ENCODE measurements at regions not wholly inside any gene's neighbourhood (a gene's known extent, or its start where the extent isn't known, plus 50 kb on each side); places are given as distances from the start of the nearest gene placed in this dataset.

GRCh38 chr18:68607852-68608251 is 107.1 kb downstream of the TMX3 start:
- no peaks in the 10 kb centered on the region for H3K9me3 ChIP-seq (ENCODE audit: insufficient read depth, low read depth, low read length)
- H4K20me1 ChIP-seq (ENCODE audit: insufficient read depth, low read length, poor library complexity, severe bottlenecking) = no peaks in the 10 kb centered on the region
- no peak overlapping the region for H3K9ac ChIP-seq (ENCODE audit: low read depth, low read length, poor library complexity, severe bottlenecking)
- no peaks in the 10 kb centered on the region for H3K4me1 ChIP-seq (ENCODE audit: insufficient read depth, low read length, poor library complexity, severe bottlenecking)
- no peaks in the 10 kb centered on the region for H3K9me2 ChIP-seq (replicated peaks; ENCODE audit: low read depth, low read length)
- no peaks in the 10 kb centered on the region for H3K36me3 ChIP-seq (ENCODE audit: insufficient read depth, low read length)
- no peak overlapping the region for H2AFZ ChIP-seq (ENCODE audit: low read length)
- H3K27me3 ChIP-seq (ENCODE audit: insufficient read depth, low read length, poor library complexity, severe bottlenecking) = no peaks in the 10 kb centered on the region
- H3F3A ChIP-seq (ENCODE audit: low read depth) = no peaks in the 10 kb centered on the region
- no peaks in the 10 kb centered on the region for H3K79me2 ChIP-seq (ENCODE audit: insufficient read depth, low read length)
- TF ChIP-seq CTCF (conservative IDR thresholded peaks at IDR 0.05; ENCODE audit: low read length) (no peak), EZH2phosphoT487 (IDR thresholded peaks at IDR 0.05; ENCODE audit: borderline replicate concordance) (no peak)
- H3K4me2 ChIP-seq (ENCODE audit: low read depth, low read length, poor library complexity, severe bottlenecking) = no peak overlapping the region
- H3K4me3 ChIP-seq (ENCODE audit: low read length, poor library complexity, severe bottlenecking) = no peak overlapping the region

GRCh38 chr18:68604256-68604655 is 110.7 kb downstream of the TMX3 start:
- Histone ChIP-seq H4K20me1 (ENCODE audit: insufficient read depth, low read length, poor library complexity, severe bottlenecking) (no peaks in the 10 kb centered on the region), H3K4me2 (ENCODE audit: low read depth, low read length, poor library complexity, severe bottlenecking) (no peak overlapping the region), H3K27me3 (ENCODE audit: insufficient read depth, low read length, poor library complexity, severe bottlenecking) (no peaks in the 10 kb centered on the region), H3K9me3 (ENCODE audit: insufficient read depth, low read depth, low read length) (no peaks in the 10 kb centered on the region), H3K4me3 (ENCODE audit: low read length, poor library complexity, severe bottlenecking) (no peak overlapping the region), H3F3A (ENCODE audit: low read depth) (no peaks in the 10 kb centered on the region), H3K36me3 (ENCODE audit: insufficient read depth, low read length) (no peaks in the 10 kb centered on the region), H2AFZ (ENCODE audit: low read length) (no peak overlapping the region), H3K9me2 (replicated peaks; ENCODE audit: low read depth, low read length) (no peaks in the 10 kb centered on the region), H3K4me1 (ENCODE audit: insufficient read depth, low read length, poor library complexity, severe bottlenecking) (no peaks in the 10 kb centered on the region), H3K79me2 (ENCODE audit: insufficient read depth, low read length) (no peaks in the 10 kb centered on the region), H3K9ac (ENCODE audit: low read depth, low read length, poor library complexity, severe bottlenecking) (no peak overlapping the region)
- TF ChIP-seq CTCF (conservative IDR thresholded peaks at IDR 0.05; ENCODE audit: low read length) (no peak), EZH2phosphoT487 (IDR thresholded peaks at IDR 0.05; ENCODE audit: borderline replicate concordance) (no peak)

GRCh38 chr18:68596016-68596415 is 118.9 kb downstream of the TMX3 start:
- no peak overlapping the region for H3K9ac ChIP-seq (ENCODE audit: low read depth, low read length, poor library complexity, severe bottlenecking)
- H2AFZ ChIP-seq (ENCODE audit: low read length) = no peak overlapping the region
- H3K9me2 ChIP-seq (replicated peaks; ENCODE audit: low read depth, low read length) = 0 out of 2 replicates have a peak, but pooled peaks cover 4% of the 10 kb centered on the region
- no peaks in the 10 kb centered on the region for H3K36me3 ChIP-seq (ENCODE audit: insufficient read depth, low read length)
- TF ChIP-seq EZH2phosphoT487 (IDR thresholded peaks at IDR 0.05; ENCODE audit: borderline replicate concordance) (no peak), CTCF (conservative IDR thresholded peaks at IDR 0.05; ENCODE audit: low read length) (no peak)
- H3K79me2 ChIP-seq (ENCODE audit: insufficient read depth, low read length) = no peaks in the 10 kb centered on the region
- H4K20me1 ChIP-seq (ENCODE audit: insufficient read depth, low read length, poor library complexity, severe bottlenecking) = no peaks in the 10 kb centered on the region
- no peaks in the 10 kb centered on the region for H3F3A ChIP-seq (ENCODE audit: low read depth)
- no peak overlapping the region for H3K4me2 ChIP-seq (ENCODE audit: low read depth, low read length, poor library complexity, severe bottlenecking)
- H3K4me1 ChIP-seq (ENCODE audit: insufficient read depth, low read length, poor library complexity, severe bottlenecking) = no peaks in the 10 kb centered on the region
- no peak overlapping the region for H3K4me3 ChIP-seq (ENCODE audit: low read length, poor library complexity, severe bottlenecking)
- H3K27me3 ChIP-seq (ENCODE audit: insufficient read depth, low read length, poor library complexity, severe bottlenecking) = no peaks in the 10 kb centered on the region
- H3K9me3 ChIP-seq (ENCODE audit: insufficient read depth, low read depth, low read length) = no peaks in the 10 kb centered on the region
